ENCODE measurements at regions not wholly inside any gene's neighbourhood (a gene's known extent, or its start where the extent isn't known, plus 50 kb on each side); places are given as distances from the start of the nearest gene placed in this dataset.

DNA sequence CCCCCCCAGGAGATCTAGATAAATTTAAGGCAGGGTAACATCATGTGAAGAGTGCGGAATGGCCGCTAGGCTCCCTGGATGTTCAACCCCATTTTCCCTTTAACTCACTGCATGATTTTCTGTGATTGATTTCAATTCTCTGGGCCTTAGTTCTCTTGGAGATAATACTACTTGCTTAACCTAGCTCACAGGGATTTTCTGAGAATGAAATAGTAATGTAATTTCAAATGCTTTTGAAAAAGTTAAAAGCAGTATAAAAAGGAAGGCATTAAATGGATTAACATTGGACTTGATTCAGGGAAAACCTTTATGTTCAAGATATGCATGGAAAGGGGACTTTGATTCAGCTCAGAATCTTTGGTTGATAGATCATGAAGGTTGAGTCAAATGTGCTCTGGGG, 90.9 kb downstream of the KIF4B start:
- TF ChIP-seq, protein P1, sequence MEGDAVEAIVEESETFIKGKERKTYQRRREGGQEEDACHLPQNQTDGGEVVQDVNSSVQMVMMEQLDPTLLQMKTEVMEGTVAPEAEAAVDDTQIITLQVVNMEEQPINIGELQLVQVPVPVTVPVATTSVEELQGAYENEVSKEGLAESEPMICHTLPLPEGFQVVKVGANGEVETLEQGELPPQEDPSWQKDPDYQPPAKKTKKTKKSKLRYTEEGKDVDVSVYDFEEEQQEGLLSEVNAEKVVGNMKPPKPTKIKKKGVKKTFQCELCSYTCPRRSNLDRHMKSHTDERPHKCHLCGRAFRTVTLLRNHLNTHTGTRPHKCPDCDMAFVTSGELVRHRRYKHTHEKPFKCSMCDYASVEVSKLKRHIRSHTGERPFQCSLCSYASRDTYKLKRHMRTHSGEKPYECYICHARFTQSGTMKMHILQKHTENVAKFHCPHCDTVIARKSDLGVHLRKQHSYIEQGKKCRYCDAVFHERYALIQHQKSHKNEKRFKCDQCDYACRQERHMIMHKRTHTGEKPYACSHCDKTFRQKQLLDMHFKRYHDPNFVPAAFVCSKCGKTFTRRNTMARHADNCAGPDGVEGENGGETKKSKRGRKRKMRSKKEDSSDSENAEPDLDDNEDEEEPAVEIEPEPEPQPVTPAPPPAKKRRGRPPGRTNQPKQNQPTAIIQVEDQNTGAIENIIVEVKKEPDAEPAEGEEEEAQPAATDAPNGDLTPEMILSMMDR (conservative IDR thresholded peaks at IDR 0.05), result no peak
- no peak for TF ChIP-seq EZH2 (IDR thresholded peaks at IDR 0.05; ENCODE audit: low read depth)

Measured in PC-9 (cell line).